Embryonic facial prominence (tissue), 1 donor: ENCODE measurements at regions not wholly inside any gene's neighbourhood (a gene's known extent, or its start where the extent isn't known, plus 50 kb on each side); places are given as distances from the start of the nearest gene placed in this dataset.

Experiments
- DNase-seq: peaks from one replicate; pipeline ENCODE4 v3.0.0-alpha.2; 2016; ENCODE audit errors: extremely low spot score

DNA sequence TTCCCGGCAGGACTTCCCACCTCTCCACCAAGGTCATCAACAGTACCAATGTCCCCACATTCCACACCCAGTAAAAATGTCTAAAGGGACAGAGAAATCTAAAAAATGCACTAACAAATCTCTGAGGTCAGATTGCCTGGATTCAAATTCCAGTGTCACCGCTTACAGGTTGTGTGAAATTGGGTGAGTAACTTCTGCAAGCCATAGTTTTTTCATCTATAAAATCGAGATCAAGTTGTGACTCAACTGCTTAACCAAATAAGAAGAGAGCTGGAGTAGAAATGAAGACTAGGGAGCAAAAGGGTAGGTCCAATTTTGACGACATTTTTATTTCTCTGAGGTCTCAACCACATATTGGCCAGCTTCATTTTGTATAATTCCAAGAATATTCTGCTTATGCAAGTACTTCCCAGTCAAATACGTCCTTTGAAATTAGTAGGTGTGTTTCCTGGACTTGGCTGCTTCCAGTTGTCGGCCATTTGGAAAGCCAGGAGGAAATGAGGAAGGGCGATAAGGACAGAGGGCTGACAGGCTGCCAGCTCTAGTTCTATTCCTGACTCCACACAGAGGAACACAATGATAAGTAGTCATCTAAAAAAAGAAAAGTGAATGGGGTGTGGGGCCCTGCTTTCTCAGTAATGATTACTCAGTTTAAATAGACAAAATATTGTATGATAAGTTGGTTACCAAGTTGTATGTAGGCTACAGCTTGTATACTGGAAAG is 57.7 kb upstream of the ZC3H11B start:
- no peak for DNase-seq

DNA sequence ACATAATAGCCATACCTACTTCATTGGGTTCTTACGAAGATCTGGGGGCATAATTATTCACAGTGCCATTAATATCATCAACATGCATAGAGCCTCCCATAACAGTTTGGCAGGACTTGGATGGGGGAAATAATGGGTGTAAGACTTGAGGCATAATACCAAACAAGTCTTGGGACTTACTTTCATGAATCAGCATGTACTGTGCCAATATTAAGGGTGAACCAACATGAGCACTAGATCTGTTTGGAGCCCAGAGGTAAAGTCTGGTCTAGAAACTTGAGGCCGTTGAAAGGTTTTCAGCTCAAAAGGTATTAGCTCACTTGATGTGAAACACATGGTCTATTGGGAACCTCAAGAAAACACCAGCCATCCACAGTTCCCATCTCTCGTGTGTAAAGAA is 56.7 kb upstream of the ZC3H11B start:
- DNase-seq, result no peak

DNA sequence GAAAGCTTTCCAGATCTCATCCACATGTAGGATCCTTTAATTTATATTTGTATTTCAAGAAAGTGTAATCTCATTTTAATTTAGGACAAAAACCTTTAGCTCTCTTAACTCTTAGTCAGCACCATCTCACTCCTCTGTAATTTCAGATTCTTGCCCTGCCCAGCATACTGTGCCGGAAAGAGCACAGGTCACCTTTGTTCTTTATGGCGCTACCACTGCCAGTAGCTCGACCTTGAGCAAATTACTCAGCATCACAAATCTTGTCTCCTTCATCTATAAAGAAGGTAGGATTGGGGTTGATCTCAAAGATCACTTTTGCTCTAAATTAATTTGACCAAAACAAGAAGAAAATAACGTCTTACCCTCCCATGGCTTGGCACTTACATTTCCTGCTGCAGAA is 56.1 kb upstream of the ZC3H11B start:
- DNase-seq, result no peak

DNA sequence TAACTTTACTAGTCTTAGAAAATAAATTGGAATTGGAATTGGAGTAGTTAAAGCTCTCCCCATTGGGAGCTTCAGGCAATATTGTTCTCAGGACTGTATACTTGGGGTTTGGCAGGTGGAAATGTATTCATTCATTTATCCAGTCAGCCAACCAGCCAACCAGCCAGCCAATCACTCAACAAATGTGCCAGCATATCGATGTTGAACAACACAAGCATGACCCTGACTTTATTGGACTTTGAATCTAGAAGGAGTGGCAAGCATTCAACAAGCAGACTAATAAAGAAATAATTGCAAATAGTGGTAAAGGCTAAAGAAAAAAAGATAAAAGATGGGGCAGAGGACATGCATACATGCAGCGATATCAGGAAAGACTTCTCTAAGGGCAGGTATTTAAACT is 55.5 kb upstream of the ZC3H11B start:
- DNase-seq, result no peak

- no peak for DNase-seq
Measured at GRCh38 chr1:219666242-219666641, 53.3 kb upstream of the ZC3H11B start.

DNA sequence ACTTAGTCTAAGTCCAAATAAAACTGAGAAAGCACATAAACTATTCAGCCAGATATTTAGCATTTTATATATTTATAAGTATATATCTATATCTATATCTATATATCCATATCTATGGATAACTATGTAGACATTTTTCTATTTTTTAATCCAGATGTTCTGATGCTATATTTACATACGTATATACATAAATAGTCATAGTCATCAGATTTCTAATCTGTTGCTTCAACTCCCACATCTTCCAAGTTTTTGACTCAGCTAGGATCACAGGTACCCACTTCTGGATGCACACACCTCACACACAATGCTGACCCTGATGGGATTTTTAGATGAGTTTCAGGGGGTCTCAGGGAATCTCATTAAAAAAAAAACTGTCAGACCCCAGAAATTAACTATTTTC is 52.2 kb upstream of the ZC3H11B start:
- no peak for DNase-seq

GRCh38 chr1:219664310-219665029 is 51.6 kb upstream of the ZC3H11B start:
- DNase-seq, result no peak
